Stimulated activated CD4-positive, alpha-beta T cell treated with anti-CD3 and anti-CD28 coated beads, Interleukin-12 subunit alpha, Interleukin-12 subunit beta, amount 100 ng/mL, for 4 hours (primary cell): ENCODE measurements at regions not wholly inside any gene's neighbourhood (a gene's known extent, or its start where the extent isn't known, plus 50 kb on each side); places are given as distances from the start of the nearest gene placed in this dataset.
"Not testable (repeated sequence)": the region's sequence is repeated elsewhere in the genome, so short reads cannot be mapped to it uniquely, and the experiment has no call there.

Experiments used
- DNase-seq: peaks from one replicate; pipeline ENCODE4 v3.0.0-alpha.2; 2020

GRCh38 chr1:60489916-60490480 lies 416.4 kb upstream of the C1orf87 start:
- DNase-seq = not testable (repeated sequence)

DNA sequence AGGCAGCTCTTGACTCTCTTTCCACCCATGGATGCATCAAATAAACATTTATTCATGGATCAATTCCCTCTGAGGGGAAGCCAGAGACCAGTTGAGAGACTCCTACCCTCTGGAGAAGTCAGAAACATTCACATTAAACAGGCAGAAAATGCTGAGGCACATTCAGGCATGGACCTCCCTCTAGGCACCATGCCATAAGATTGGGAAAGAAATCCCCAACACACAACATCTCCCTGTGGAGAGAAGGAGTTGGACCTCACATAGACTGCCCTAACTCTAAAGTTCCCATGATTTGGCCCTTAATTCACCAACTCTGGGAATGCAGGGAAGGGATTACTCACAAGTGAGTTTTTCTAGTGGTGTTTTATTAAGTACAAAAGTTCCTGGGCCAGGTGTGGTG lies 415.3 kb upstream of the C1orf87 start:
- DNase-seq = no peak

DNA sequence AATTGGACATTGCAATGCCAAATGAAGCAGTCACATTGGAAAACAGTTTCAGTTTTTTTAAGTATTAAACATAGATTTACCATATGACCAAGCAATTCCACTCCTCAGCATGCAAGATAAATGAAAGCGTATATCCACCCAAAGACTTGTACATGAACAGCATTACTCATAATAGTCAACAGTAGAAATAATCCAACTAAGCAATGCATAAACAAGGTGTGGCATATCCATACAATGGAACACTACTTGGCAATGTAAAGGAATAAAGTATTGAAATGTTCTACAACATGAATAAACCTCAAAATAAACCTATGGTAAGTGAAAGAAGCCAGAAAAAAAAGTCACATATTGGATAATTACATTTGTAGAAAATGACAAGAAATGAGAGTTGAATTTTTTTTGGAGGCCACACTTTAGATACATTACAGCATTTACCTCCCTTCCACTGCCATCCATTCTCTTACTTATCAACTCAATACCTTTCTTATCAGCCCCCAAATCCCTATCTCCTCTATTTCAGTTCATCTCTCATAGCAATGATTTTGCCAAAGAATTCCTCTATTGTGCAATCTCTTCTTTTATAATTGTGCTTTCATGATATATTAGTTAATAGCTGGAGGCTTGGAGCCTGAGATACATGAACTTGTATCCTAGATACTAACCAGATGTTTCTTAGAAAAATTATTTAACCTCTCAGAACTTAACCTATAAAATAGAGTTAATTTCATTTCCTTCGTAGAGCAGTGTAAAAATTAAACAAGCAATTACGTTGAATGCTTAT lies 414.2 kb upstream of the C1orf87 start:
- no peak for DNase-seq

DNA sequence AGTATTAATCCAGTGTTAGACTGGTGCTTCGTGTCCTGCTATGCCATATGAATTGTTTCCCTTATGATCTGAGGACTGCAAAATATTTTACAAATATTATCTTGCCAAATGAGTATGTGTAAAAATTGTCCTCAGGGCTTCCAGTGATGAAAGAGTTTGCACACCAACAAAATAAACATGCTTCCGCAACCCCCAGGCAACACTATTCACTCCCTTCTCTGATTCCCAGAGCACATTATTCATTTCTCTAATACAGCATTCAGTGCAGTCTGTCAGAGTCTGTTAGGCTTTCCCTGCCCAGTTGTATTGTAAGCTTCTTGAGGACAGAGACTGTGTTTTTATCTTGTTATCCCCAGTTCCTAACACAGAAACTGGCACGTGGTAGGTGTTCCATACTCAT lies 409.9 kb upstream of the C1orf87 start:
- DNase-seq = no peak

DNA sequence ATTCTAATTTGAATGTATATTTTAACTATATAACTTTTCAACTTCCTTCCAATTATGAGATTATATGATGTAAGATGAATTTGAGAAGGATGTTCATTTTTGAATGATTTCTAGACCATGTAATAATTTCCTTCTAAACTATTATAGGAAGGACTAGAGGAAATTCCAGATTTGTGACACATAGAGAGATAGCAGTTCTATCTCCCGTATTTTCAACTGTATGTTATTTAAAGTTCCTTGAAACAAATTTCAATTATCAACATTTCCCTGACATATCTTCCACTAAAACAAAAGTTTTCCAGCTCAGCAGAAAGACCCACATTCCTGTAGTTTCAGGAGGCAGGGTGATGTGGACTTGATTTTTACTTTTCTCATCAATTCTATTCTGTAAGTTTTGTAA lies 396.7 kb upstream of the C1orf87 start:
- no peak for DNase-seq

GRCh38 chr1:60463786-60464185 lies 390.2 kb upstream of the C1orf87 start:
- no peak for DNase-seq

GRCh38 chr1:60463146-60463545 lies 389.6 kb upstream of the C1orf87 start:
- no peak for DNase-seq

GRCh38 chr1:60461925-60462595 lies 388.5 kb upstream of the C1orf87 start:
- no peak for DNase-seq

DNA sequence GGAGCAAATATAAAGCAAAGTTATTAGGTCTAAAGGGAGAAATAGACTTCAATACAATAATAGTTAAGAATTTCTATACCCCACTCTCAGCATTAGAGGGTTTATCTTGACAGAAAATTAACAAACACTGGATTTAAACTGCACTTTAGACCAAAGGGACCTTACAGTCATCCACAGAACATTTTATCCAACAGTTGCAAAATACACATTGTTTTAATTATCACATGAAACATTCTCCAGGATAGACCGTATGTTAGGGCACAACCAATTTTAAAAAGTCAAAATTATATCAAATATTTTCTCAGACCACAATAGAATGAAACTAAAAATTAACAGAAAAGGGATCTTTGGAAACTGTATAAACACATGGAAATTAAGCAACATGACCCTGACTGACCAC lies 384.5 kb upstream of the C1orf87 start:
- no peak for DNase-seq

- no peak for DNase-seq
Measured at GRCh38 chr1:60449876-60450275, 376.3 kb upstream of the C1orf87 start.

GRCh38 chr1:60448850-60449249 lies 375.3 kb upstream of the C1orf87 start:
- no peak for DNase-seq

- DNase-seq = no peak
Measured at GRCh38 chr1:60444680-60445079, 371.1 kb upstream of the C1orf87 start.

GRCh38 chr1:60436186-60436585 lies 362.6 kb upstream of the C1orf87 start:
- no peak for DNase-seq

DNA sequence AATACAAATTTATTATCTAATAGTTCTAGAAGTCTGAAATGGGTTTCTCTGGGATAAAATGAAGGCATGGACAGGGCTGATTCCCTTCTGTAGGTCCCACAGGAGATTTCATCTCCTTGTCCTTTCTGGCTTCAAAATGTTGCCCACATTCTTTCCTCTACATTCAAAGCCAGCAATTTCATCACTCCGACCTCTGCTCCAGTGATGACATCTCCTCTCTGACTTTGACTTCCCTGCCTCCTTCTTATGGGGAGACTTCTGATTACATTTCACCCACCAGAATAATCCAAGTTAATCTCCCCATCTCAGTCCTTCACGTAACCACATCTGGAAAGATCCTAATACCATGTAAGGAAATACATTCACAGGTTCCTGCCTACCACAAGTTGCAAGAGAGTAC lies 358.0 kb upstream of the C1orf87 start:
- DNase-seq = no peak

GRCh38 chr1:60430375-60430774 lies 356.8 kb upstream of the C1orf87 start:
- DNase-seq = no peak

DNA sequence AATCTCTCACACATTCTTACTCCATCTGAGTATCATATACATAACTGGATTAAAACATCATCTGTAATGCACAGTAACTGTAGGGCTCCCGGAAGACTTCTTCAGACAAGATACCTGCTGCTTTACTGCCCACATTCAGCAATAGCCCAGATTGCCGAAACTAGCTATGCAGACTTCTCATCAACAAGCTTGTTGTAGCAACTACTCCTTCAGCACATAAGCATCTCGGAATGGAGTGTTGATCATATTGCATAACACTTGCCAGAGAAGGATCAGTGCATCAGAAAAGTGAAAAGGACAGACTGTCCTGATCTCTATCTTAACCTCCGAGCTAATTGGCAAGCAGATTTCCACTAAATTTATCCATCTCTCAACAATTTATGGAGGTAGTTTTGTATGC lies 354.6 kb upstream of the C1orf87 start:
- no peak for DNase-seq

DNA sequence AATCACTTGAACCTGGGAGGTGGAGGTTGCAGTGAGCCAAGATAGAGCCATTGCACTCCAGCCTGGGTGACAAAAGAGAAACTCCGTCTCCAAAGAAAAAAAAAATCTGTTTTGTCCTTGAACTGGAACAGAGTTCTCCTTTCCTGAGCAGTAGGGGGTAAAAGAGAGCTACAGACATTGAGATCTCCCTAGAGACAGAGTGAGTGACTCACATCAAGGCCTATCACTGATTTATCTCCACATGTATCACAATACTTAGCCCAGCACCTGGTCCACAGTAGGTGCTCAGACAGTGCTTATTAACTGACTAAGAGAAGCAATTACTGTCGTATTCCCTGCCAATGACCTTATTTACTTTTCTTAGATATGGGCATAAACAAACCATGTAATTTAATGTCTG lies 354.1 kb upstream of the C1orf87 start:
- no peak for DNase-seq

DNA sequence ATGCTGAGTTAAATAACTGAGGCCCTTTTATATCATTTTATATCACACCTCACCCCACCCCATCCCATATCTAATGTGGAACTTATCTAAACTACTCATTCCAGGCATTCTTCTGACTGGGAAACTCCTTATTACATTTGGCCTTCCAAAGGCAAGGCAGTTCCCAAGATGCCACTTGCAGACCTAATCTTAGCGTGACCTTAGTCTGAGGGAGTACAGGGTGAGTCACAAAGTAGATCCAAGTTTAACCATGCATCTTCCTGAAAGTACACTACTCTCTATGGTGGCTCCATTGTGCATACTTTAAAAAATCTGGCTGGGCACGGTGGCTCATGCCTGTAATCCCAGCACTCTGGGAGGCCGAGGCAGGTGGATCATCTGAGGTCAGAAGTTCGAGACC lies 353.6 kb upstream of the C1orf87 start:
- DNase-seq = no peak

DNA sequence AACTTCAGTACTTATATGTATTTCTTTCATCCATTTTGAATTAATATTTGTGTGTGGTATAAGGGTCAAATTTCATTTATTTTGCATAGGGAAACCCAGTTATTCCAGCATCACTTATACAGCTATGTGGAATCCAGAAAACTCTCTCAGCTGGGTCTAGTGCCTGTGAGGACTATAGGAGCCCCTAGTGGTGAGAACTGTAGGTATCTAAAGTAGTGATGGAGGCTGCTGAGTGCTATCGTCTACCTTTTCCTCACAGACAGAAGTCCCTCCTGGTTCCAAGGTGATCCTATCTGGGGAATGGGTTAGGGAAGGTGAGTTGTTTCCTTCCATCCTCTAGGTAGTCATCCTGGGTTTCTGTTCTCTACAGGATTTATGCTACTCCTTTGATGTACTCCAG lies 352.0 kb upstream of the C1orf87 start:
- DNase-seq = no peak

DNA sequence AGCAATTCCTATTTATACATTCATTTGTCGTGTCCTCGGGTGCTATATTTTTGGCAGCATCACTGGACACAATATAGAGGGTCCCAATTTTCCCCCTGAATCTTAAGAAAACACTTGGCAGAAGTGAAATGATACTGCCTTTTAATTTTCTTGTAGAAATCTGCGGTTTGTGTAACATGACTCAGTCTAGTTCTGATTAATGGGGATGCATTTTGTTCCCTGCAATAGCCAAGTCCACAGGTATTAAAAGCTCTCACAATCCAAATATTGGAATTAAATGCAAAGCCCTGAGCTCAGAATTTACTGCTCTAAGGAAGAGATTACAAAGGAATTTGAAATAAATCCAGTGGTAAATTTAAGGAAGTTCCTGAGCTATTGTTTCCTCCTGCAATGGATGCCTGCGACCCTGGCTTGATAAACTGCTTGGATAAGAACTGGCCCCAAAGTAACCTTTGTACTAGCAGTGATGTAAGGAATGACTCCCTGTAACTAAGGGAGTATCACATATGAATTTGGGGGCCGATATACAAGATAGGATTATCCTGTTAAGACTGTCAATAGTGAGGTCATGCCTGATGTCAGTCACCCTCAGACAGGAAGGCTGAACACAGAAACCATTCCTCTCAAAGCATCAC lies 349.7 kb upstream of the C1orf87 start:
- no peak for DNase-seq

GRCh38 chr1:60421965-60422364 lies 348.4 kb upstream of the C1orf87 start:
- DNase-seq = no peak

- DNase-seq = no peak
Measured at GRCh38 chr1:60419023-60419422, 345.5 kb upstream of the C1orf87 start.

DNA sequence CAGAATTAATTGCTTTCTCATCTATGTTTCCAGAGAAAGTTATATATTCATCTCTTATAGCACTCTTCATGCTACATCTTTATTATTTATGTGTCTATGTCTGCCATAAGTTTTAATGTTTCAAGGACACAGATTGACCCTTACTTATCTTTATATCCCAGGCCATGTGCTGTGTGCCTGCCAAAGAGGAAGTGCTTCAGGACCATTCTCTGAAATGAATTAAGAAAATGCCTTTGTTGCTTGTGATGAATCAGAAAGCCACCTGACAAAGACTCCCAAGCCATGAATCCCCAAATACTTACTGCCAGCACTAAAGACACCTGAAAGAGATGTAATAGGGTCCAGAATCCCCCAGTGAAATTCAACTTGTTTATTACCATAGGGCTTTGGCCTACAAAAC lies 342.1 kb upstream of the C1orf87 start:
- DNase-seq = no peak

DNA sequence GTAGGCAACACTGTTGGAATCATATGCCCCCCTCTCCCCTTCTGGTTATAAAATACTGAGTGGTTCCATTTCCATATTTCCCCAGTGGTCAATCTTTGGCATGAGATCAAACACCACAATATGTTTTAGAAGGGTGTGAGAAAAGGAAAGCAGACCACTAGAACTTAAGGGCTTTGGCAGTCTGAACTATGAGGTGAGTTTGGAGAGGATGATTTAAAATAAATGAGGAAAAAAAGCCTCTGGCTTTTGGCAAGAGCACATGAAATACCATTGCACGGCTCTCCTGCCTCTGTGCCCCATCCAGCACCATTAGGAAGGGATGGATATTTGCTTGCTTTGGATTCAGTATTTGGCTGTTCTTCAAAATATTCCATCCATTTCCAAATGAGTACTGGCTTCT lies 339.5 kb upstream of the C1orf87 start:
- DNase-seq = no peak
